ENCODE measurements at regions not wholly inside any gene's neighbourhood (a gene's known extent, or its start where the extent isn't known, plus 50 kb on each side); places are given as distances from the start of the nearest gene placed in this dataset.
A peak's percentile ranks its signal among the peaks of the same experiment; 100 is the strongest.

DNA sequence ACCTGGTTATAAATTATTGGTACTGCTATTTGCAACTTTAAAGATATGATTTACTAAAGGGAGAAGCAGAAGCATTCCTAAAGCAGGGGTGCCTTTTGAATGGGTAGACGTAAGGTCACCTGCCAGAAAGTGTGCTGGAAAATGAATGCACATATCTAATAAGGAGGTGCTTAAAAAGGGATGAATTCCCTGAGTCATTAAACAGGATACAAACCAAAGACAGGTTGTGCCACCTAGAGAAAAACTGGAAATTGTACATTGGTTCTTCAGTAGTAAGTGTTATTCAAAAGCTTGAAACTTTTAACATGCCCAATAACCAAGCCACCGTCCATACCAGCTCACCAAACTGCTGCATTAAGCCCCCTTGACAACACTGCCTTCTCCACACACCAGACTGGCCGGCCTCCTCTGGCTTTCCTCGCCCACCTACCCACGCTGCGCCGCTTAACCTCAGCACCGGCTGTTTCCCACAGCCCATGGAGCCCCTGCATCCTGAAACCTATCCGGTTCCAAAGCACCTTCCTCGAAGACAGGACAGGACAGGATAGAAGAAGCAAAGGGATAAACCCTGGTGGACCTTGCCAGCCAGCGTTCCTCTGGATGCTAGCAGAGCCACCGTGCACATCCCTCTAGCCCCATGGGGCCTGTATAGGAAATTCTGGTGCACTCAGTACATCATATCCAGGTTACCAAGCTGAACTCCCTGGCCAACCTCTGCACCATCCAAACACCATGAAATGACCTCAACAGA lies 201.5 kb upstream of the CAND1 start:
- TF ChIP-seq, protein P1, sequence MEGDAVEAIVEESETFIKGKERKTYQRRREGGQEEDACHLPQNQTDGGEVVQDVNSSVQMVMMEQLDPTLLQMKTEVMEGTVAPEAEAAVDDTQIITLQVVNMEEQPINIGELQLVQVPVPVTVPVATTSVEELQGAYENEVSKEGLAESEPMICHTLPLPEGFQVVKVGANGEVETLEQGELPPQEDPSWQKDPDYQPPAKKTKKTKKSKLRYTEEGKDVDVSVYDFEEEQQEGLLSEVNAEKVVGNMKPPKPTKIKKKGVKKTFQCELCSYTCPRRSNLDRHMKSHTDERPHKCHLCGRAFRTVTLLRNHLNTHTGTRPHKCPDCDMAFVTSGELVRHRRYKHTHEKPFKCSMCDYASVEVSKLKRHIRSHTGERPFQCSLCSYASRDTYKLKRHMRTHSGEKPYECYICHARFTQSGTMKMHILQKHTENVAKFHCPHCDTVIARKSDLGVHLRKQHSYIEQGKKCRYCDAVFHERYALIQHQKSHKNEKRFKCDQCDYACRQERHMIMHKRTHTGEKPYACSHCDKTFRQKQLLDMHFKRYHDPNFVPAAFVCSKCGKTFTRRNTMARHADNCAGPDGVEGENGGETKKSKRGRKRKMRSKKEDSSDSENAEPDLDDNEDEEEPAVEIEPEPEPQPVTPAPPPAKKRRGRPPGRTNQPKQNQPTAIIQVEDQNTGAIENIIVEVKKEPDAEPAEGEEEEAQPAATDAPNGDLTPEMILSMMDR (IDR thresholded peaks at IDR 0.05; ENCODE audit: insufficient read depth, low read length, missing control alignments): no peak
- no peak overlapping the region for H3K4me3 ChIP-seq (ENCODE audit: low read depth, low read length)
- ChIA-PET POLR2A (no interaction called here), CTCF (no interaction called here)
- no peak for DNase-seq (ENCODE audit: low read depth, low spot score)

DNA sequence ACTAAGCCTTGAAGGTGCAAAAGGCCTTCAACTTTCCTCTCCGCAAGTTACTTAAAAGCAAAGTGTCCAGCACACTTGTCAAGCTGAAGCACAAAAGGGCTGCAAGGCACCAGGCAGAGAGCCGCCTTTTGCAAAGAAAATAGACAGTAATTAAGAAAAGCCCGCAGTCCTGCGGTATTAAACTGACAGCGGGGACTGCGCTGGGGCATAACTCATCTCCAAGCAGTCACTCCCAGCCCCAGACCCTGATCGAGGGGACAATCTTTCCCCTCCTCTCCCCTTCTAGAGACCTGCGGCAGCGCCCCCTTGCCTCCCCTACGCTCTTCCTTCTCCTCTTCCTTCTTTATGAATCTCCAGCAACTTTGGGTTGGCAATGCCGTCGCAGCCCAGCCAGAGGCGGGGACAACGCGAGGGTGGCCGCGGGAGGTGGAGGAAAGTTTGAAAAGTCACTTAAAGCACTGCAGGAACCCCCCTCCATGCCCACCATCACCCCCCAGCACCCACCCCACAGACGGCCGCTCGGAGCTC lies 200.9 kb upstream of the CAND1 start:
- H3K4me3 ChIP-seq (ENCODE audit: low read depth, low read length): no peak overlapping the region
- TF ChIP-seq, protein P1 (IDR thresholded peaks at IDR 0.05; ENCODE audit: insufficient read depth, low read length, missing control alignments): no peak
- CTCF ChIA-PET: no interaction called here
- POLR2A ChIA-PET: no interaction called here
- DNase-seq (ENCODE audit: low read depth, low spot score): no peak

DNA sequence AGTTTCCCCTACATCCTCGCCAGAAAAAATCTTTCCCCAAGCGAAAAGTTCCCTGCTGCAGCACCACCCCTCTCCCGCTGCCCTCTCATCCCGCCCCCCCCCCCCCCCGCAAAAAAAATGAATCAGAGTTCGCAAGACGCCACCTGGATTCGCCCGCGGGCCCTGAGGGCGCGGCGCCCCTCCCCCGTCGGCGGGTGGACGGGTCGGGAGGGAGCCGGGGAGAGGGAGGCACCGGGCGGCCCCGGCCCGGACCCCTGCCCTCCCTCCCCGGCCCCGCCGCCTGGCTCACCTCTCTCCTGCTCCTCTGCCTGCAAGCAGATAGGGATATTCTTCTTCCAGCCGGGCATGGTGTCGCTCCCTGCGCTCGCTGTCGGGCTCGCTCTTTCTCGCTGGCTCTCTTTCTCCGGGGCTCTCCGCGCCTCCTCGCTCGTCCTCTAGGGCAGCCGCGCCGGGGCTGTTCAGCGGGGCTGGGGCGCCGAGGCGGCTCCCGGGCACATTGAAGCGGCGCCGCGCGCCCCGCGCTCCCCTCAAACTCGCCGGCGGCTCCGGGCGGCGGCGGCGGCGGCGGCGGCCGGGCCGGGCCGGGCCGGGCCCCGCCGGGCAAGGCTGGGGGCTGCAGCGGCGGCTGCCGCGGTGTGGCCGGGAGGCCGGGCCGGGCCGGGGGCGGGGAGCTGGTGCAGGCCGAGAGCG lies 200.3 kb upstream of the CAND1 start:
- POLR2A ChIA-PET: no interaction called here
- TF ChIP-seq, protein P1 (IDR thresholded peaks at IDR 0.05; ENCODE audit: insufficient read depth, low read length, missing control alignments): no peak

DNA sequence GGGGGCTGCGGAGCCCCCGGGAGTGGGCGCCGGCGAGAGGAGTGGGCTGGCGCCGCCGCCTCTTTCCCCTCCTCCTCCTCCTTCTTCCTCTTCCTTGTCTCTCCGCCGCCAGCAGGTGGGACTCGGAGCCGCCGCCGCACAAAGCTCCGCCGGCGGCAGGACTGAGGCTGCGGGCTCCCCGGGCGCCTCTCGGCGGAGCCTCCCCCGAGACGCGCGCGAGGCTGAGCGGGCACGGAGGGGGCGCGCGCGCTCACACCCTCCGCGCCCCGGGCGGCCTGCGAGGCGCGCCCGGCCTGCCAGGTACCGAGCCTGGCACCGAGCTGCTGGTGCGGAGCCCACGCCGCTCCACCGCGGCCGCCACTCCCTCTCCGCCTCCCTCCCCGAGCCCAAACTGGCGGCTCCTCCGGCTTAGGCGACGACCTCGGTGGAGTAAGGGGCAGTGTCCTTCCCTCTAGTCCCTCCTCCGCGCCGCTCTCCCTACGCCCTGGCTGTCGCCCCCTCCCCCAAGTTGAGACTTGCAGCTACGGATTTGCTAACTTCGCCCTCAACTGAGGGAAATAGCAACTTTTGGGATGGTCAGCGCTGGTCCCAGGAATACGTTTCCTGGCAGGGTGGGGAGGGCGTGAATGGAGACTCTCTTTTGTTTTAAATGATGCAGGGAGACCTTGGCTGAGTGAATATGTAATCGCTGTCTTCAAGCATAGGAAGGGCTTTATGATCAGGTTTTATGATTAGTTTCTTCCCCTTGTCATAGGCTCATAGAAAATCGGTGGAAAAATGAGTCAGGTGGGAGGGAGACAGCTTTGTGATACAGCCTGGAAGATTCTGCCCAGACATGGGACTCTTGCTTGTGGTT lies 199.5 kb upstream of the CAND1 start:
- peak overlapping the region; percentile 49 for H3K4me3 ChIP-seq (ENCODE audit: low read depth, low read length)
- no peak for DNase-seq (ENCODE audit: low read depth, low spot score)
- CTCF ChIA-PET: no interaction called here
- POLR2A ChIA-PET: no interaction called here
- TF ChIP-seq, protein P1 (IDR thresholded peaks at IDR 0.05; ENCODE audit: insufficient read depth, low read length, missing control alignments): peak; percentile 3

More for the DNA sequence above, 200.3 kb upstream of the CAND1 start:
- H3K4me3 ChIP-seq (ENCODE audit: low read depth, low read length): peak overlapping the region; percentile 49
- CTCF ChIA-PET: no interaction called here
- DNase-seq (ENCODE audit: low read depth, low spot score): no peak

DNA sequence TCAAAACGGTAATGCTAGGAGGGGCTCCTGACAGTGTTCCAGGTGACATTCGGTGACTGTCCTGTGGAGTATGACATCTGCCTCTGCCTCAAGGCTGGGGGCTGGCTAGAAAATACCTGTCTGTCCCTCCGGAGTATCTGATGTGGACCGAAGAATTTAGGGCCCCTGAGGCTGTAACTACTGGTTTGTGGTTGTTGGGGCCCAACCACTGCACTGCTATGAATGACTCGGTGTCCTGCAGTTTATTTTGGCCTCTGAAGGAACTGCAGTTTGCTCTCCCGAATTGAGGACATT lies 198.9 kb upstream of the CAND1 start:
- POLR2A ChIA-PET: no interaction called here

More for the DNA sequence above, 198.9 kb upstream of the CAND1 start:
- TF ChIP-seq, protein P1 (IDR thresholded peaks at IDR 0.05; ENCODE audit: insufficient read depth, low read length, missing control alignments): no peak
- no peak overlapping the region for H3K4me3 ChIP-seq (ENCODE audit: low read depth, low read length)
- CTCF ChIA-PET: no interaction called here
- DNase-seq (ENCODE audit: low read depth, low spot score): no peak
